Suprapubic skin (tissue), 4 donors: ENCODE measurements at regions not wholly inside any gene's neighbourhood (a gene's known extent, or its start where the extent isn't known, plus 50 kb on each side); places are given as distances from the start of the nearest gene placed in this dataset.

ENCODE experiments used
- EP300 ChIP-seq: sonication (generic); formaldehyde crosslinking; IDR thresholded peaks from one replicate; pipeline ENCODE4 v1.6.1; 2017; ENCODE audit warnings: antibody characterized with exemption
- POLR2A ChIP-seq, 2 donors: fragments of 450-650 bp; IDR thresholded peaks; one replicate each; pipeline ENCODE4 v1.6.1; 2017; ENCODE audit warnings: antibody characterized with exemption in 2 of 2, mild to moderate bottlenecking in 2 of 2, moderate library complexity in 2 of 2
- POLR2AphosphoS5 ChIP-seq, 3 donors: sonication (generic); formaldehyde crosslinking; IDR thresholded peaks; one replicate each; pipeline ENCODE4 v1.6.1; 2017; ENCODE audit warnings: antibody characterized with exemption in 3 of 3
- TF ChIP-seq, protein P1 (sequence below), 2 donors: fragments of 200-600 bp in 1 of 2; fragments of 450-650 bp in 1 of 2; sonication (generic) in 1 of 2; IDR thresholded peaks; one replicate each; pipeline ENCODE4 v1.5.1; 2016 to 2019; ENCODE audit warnings: antibody characterized with exemption in 2 of 2, mild to moderate bottlenecking in 1 of 2, moderate library complexity in 1 of 2

GRCh38 chr5:1728846-1729245 is 70.8 kb downstream of the MRPL36 start:
- TF ChIP-seq, protein P1, sequence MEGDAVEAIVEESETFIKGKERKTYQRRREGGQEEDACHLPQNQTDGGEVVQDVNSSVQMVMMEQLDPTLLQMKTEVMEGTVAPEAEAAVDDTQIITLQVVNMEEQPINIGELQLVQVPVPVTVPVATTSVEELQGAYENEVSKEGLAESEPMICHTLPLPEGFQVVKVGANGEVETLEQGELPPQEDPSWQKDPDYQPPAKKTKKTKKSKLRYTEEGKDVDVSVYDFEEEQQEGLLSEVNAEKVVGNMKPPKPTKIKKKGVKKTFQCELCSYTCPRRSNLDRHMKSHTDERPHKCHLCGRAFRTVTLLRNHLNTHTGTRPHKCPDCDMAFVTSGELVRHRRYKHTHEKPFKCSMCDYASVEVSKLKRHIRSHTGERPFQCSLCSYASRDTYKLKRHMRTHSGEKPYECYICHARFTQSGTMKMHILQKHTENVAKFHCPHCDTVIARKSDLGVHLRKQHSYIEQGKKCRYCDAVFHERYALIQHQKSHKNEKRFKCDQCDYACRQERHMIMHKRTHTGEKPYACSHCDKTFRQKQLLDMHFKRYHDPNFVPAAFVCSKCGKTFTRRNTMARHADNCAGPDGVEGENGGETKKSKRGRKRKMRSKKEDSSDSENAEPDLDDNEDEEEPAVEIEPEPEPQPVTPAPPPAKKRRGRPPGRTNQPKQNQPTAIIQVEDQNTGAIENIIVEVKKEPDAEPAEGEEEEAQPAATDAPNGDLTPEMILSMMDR (IDR thresholded peaks at IDR 0.05) = no peak
- TF ChIP-seq POLR2A (IDR thresholded peaks at IDR 0.05) = no peak
- no peak for TF ChIP-seq POLR2AphosphoS5 (IDR thresholded peaks at IDR 0.05)
- TF ChIP-seq EP300 = no peak
